ENCODE measurements at regions not wholly inside any gene's neighbourhood (a gene's known extent, or its start where the extent isn't known, plus 50 kb on each side); places are given as distances from the start of the nearest gene placed in this dataset.

DNA sequence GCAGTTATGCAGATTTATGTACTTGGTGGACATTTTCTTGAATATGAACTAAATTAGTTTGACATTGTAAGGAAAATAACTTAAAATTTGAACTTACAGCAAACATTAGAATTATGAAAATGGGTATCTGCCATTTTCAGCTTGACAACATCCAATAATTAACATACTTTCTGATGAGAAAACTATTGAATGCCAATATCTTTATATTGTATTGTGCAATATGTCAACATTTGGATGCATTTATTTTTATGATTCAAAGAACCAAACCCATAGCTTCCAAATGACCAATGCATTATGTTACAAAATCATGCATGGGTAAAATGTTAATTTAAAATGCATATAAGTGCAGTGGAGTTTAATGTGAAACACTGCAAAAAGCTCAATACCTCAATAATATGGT lies 562.5 kb downstream of the TRAM1L1 start:
- TF ChIP-seq, protein P1, sequence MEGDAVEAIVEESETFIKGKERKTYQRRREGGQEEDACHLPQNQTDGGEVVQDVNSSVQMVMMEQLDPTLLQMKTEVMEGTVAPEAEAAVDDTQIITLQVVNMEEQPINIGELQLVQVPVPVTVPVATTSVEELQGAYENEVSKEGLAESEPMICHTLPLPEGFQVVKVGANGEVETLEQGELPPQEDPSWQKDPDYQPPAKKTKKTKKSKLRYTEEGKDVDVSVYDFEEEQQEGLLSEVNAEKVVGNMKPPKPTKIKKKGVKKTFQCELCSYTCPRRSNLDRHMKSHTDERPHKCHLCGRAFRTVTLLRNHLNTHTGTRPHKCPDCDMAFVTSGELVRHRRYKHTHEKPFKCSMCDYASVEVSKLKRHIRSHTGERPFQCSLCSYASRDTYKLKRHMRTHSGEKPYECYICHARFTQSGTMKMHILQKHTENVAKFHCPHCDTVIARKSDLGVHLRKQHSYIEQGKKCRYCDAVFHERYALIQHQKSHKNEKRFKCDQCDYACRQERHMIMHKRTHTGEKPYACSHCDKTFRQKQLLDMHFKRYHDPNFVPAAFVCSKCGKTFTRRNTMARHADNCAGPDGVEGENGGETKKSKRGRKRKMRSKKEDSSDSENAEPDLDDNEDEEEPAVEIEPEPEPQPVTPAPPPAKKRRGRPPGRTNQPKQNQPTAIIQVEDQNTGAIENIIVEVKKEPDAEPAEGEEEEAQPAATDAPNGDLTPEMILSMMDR (conservative IDR thresholded peaks at IDR 0.05): no peak
- no peak for TF ChIP-seq ZFX (IDR thresholded peaks at IDR 0.05)
- H3K27ac ChIP-seq: no peak overlapping the region

DNA sequence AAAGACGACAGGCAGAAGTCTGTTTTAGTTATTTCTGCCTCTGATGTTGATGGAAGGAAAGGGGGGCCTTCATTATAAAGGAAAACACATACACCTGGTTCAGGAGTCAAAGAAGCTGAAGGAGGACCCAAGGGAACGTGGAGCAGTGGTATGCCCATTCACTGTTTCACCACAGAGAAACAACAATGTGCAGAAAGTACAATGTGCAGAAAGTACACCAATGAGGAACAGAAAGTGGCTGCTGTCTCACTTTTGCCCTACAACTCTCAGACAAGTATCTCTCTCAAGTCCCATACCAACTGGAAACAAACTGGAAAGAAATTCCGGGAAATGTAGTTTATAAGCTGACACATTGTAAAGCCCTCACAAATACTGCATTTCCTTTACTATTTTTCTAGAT lies 564.5 kb downstream of the TRAM1L1 start:
- TF ChIP-seq, protein P1 (conservative IDR thresholded peaks at IDR 0.05): no peak
- TF ChIP-seq ZFX (IDR thresholded peaks at IDR 0.05): no peak
- no peak overlapping the region for H3K27ac ChIP-seq

DNA sequence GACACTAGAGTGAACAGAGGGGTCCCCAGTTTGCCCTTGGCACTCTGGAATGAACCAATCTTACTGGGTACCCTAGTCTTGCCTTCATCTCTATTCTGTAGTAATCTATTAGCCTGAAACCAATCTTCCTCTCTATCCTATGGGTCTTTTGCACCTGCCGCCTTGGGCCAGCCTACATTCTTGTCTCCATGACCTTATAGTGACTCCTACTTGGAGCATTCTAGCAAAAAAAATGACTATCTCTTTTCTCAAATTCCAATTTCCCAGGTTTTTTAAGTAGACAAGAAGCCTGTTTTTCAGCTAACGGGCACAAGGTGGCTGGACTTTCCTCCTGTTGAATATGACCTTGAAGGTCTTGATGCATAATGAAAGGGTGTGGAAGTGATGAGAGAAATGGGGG lies 568.7 kb downstream of the TRAM1L1 start:
- TF ChIP-seq ZFX (IDR thresholded peaks at IDR 0.05): no peak
- TF ChIP-seq, protein P1 (conservative IDR thresholded peaks at IDR 0.05): no peak

DNA sequence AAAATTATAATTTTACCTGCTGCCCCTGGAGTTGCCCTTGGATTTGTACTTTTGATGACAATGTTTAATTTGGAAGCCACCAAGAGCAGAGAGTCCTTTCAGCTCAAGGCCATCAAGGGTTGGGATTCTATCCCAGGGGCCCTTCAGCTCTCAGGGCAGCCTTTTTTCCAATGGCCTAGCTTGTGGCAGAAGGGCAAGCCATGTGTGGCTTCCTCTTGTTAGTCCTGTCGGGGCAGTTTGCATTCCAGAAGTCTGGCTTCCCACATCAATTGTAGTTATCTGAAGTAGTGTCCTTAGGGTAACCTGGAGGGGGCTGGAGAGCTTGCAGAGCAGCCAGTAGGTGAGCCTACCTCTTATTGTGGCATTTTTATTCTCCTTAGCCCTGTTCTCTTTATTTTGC lies 569.4 kb downstream of the TRAM1L1 start:
- TF ChIP-seq ZFX (IDR thresholded peaks at IDR 0.05): no peak
- TF ChIP-seq, protein P1 (conservative IDR thresholded peaks at IDR 0.05): no peak
- H3K27ac ChIP-seq: no peak overlapping the region

More for the DNA sequence above, 568.7 kb downstream of the TRAM1L1 start:
- no peak overlapping the region for H3K27ac ChIP-seq

DNA sequence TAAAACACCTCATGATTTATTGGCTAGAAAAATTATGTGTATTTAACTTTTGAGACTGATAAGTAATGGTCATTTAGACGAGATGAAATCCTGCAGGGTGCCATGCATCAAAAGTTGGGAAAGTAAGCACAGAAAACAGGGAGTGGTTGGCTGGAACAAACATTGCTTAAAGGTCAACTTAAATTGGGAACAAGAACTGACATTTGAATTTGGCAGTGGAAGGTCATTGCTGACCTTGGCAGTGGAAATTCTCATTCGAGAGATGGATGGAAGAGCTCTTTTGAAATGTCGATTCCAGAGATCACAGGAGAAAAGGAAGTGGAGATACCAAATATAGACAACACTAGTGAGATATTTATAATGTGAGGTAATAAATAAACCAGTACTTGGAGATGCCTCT lies 572.8 kb downstream of the TRAM1L1 start:
- TF ChIP-seq ZFX (IDR thresholded peaks at IDR 0.05): no peak
- TF ChIP-seq, protein P1 (conservative IDR thresholded peaks at IDR 0.05): no peak
- no peak overlapping the region for H3K27ac ChIP-seq

DNA sequence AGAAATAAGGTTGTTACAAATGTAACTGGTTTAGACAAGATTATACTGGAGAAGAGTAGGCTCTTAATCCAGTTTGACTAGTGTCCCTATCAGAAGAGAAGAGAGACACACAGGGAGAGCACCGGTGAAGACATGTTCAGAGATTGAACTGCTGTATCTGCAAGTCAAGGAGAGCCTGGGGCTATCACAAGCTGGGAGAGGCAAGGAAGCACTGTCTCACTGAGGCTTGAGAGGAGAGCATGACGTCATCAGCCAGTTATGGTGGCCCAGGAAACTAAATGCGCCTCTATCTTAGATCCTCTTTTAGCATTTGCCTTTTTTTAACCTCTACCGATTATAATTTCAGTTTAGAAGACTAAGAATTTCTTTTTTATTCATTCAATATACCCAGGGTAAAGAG lies 583.4 kb downstream of the TRAM1L1 start:
- H3K27ac ChIP-seq: no peak overlapping the region
- no peak for TF ChIP-seq ZFX (IDR thresholded peaks at IDR 0.05)
- TF ChIP-seq, protein P1 (conservative IDR thresholded peaks at IDR 0.05): no peak

DNA sequence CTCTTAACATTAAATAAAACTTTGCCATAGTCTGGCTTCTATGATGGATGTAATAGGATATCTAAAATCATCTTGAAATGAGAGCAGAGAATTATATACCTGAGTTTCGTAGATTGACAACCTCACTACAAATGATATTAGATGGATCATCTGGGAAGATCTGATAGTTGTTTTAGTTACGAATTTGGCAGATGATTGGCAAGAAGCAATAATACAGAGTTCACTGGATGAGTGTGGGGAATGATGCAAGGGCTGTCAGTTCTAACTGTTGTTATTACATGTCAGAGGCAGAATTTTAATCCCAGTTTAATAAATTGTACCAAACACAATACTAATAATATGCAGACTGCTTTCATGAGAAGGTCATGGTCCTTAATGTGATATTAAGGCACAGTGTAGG lies 585.2 kb downstream of the TRAM1L1 start:
- H3K27ac ChIP-seq: no peak overlapping the region
- TF ChIP-seq ZFX (IDR thresholded peaks at IDR 0.05): no peak
- TF ChIP-seq, protein P1 (conservative IDR thresholded peaks at IDR 0.05): no peak

All from C4-2B (cell line).